ENCODE measurements at regions not wholly inside any gene's neighbourhood (a gene's known extent, or its start where the extent isn't known, plus 50 kb on each side); places are given as distances from the start of the nearest gene placed in this dataset.

DNA sequence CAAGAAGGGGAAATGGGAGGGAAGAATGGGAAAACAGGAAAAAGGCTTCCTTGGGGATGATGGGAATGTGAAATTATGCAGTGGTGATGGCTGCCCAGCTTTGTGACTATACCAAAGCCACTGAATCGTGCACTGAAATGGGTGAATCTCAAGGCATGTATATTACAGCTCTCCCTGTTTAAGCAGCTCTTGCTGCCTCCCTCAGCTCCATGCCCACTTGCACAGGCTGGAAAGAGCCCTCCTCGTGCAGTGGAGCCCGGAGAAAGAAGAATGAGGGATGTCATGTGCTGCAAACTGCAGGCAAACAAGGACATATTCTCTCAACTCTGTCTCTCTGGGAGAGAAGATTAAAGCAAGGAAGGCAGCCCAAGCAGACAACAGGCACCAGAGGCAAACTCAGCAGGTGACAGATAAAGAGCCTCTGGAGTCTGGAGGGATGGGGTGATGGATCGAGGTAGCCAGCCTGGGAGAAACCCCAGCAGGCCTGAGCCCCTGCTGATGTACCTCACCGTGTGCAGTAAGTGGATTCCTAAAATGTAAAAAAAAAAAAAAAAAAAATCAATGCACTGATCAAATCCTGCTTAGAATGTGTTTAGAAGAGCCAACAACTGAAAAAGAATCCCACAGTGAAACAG, 62.4 kb upstream of the SLC66A3 start:
- Histone ChIP-seq H3K79me2 (replicated peaks; ENCODE audit: insufficient read depth) (no peaks in the 10 kb centered on the region), H4K20me1 (replicated peaks; ENCODE audit: insufficient read depth) (no peaks in the 10 kb centered on the region), H3K4me3 (no peak overlapping the region), H3K36me3 (ENCODE audit: insufficient read depth) (no peaks in the 10 kb centered on the region), H3K9me2 (ENCODE audit: insufficient read depth) (no peaks in the 10 kb centered on the region), H3K27me3 (ENCODE audit: insufficient read depth) (no peaks in the 10 kb centered on the region), H2AFZ (peak overlapping the region; percentile 47), H3K27ac (ENCODE audit: low read depth) (no peak overlapping the region), H3F3A (replicated peaks; ENCODE audit: low read depth) (no peaks in the 10 kb centered on the region), H3K4me1 (ENCODE audit: insufficient read depth) (no peaks in the 10 kb centered on the region), H3K4me2 (no peak overlapping the region)
- Mint-ChIP-seq H3K4me3 (no peak overlapping the region; the same call in 2 of the 3 replicates), H3K27ac (no peak overlapping the region), H3K4me1 (no peaks in the 10 kb centered on the region; the same call in 2 of the 3 replicates), H3K27me3 (ENCODE audit: insufficient read depth, low read depth, poor library complexity) (peaks cover 2% of the 10 kb centered on the region), H3K36me3 (ENCODE audit: low read depth) (no peaks in the 10 kb centered on the region), H3K9me3 (no peaks in the 10 kb centered on the region)
- no peak for TF ChIP-seq ETS1 (IDR thresholded peaks at IDR 0.05)
- no peak for TF ChIP-seq JUNB (IDR thresholded peaks at IDR 0.05; ENCODE audit: unreplicated experiment)
- no peak for TF ChIP-seq CREB1 (CRISPR knock-in tag; IDR thresholded peaks at IDR 0.05; ENCODE audit: low read depth)
- TF ChIP-seq POLR2AphosphoS5 (IDR thresholded peaks at IDR 0.05; ENCODE audit: low read depth) = no peak
- TF ChIP-seq, protein P1, sequence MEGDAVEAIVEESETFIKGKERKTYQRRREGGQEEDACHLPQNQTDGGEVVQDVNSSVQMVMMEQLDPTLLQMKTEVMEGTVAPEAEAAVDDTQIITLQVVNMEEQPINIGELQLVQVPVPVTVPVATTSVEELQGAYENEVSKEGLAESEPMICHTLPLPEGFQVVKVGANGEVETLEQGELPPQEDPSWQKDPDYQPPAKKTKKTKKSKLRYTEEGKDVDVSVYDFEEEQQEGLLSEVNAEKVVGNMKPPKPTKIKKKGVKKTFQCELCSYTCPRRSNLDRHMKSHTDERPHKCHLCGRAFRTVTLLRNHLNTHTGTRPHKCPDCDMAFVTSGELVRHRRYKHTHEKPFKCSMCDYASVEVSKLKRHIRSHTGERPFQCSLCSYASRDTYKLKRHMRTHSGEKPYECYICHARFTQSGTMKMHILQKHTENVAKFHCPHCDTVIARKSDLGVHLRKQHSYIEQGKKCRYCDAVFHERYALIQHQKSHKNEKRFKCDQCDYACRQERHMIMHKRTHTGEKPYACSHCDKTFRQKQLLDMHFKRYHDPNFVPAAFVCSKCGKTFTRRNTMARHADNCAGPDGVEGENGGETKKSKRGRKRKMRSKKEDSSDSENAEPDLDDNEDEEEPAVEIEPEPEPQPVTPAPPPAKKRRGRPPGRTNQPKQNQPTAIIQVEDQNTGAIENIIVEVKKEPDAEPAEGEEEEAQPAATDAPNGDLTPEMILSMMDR (conservative IDR thresholded peaks at IDR 0.05; ENCODE audit: low read depth in 2 of 2) = no peak
- TF ChIP-seq STAT1 (IDR thresholded peaks at IDR 0.05; ENCODE audit: unreplicated experiment) = no peak
- TF ChIP-seq ZNF331 (CRISPR knock-in tag; IDR thresholded peaks at IDR 0.05; ENCODE audit: low read depth) = no peak
- no peak for TF ChIP-seq REST (IDR thresholded peaks at IDR 0.05; ENCODE audit: unreplicated experiment)
- TF ChIP-seq EZH2 (IDR thresholded peaks at IDR 0.05; ENCODE audit: low read depth, unreplicated experiment) = no peak
- TF ChIP-seq NANOG (IDR thresholded peaks at IDR 0.05; ENCODE audit: borderline replicate concordance) = no peak
- TF ChIP-seq EZH2phosphoT487 (IDR thresholded peaks at IDR 0.05; ENCODE audit: unreplicated experiment) = no peak
- TF ChIP-seq ZNF114 (CRISPR knock-in tag; IDR thresholded peaks at IDR 0.05) = no peak
- no peak for TF ChIP-seq ZNF462 (CRISPR knock-in tag; IDR thresholded peaks at IDR 0.05)
- ATAC-seq = peak; percentile 52
- DNase-seq (ENCODE audit: low spot score) = no peak

Data from GM23338 (cell line).